Naive thymus-derived CD4-positive, alpha-beta T cell (primary cell): ENCODE measurements at regions not wholly inside any gene's neighbourhood (a gene's known extent, or its start where the extent isn't known, plus 50 kb on each side); places are given as distances from the start of the nearest gene placed in this dataset.

Experiments
- ATAC-seq: fragments of 150-1000 bp; cut with Tn5 transposase; 2 replicates; pipeline ENCODE4 v1.10.0; 2021; ENCODE audit warnings: mild to moderate bottlenecking, moderate library complexity
- CTCF ChIA-PET: fragments of 350-600 bp; sonication (Branson Sonifier 250); formaldehyde crosslinking; loops from one replicate; lab custom pipeline; 2021; ENCODE audit warnings: antibody characterized with exemption; lab: Charles Lee
- POLR2A ChIA-PET: fragments of 350-600 bp; sonication (Branson Sonifier 250); formaldehyde crosslinking; loops from one replicate; lab custom pipeline; 2021; ENCODE audit warnings: antibody characterized with exemption, inconsistent platforms; lab: Charles Lee
- DNase-seq, 9 donors: peaks; one replicate each; pipeline versions ENCODE4 v3.0.0 to v3.0.0-alpha.2; 2020 to 2022; ENCODE audit warnings: mixed read lengths in 1 of 9
- H3K27ac ChIP-seq: one replicate; pipeline ENCODE4 v1.7.0; 2013; ENCODE audit warnings: mild to moderate bottlenecking, low read depth, low read length, moderate library complexity
- H3K27me3 ChIP-seq, 2 donors: one replicate each; pipeline ENCODE4 v1.7.0; 2013; ENCODE audit warnings: low read length in 2 of 2, mild to moderate bottlenecking in 2 of 2, moderate library complexity in 2 of 2; ENCODE audit not compliant: control insufficient read depth in 2 of 2, insufficient read depth in 2 of 2
- H3K36me3 ChIP-seq, 3 experiments: 1 replicate in 2 of 3; 2 replicates in 1 of 3; pipeline ENCODE4 v1.7.0; 2013; ENCODE audit warnings: low read length in 3 of 3, mild to moderate bottlenecking in 3 of 3, moderate library complexity in 1 of 3; ENCODE audit not compliant: insufficient read depth in 3 of 3, control insufficient read depth in 2 of 3
- H3K4me1 ChIP-seq, 2 donors: one replicate each; pipeline ENCODE4 v1.7.0; 2013; ENCODE audit warnings: low read length in 2 of 2, mild to moderate bottlenecking in 2 of 2, moderate library complexity in 1 of 2; ENCODE audit not compliant: control insufficient read depth in 2 of 2, insufficient read depth in 2 of 2
- H3K4me3 ChIP-seq: 2 replicates; pipeline ENCODE4 v1.7.0; 2013; ENCODE audit warnings: mild to moderate bottlenecking, low read length
- H3K9me3 ChIP-seq, 3 experiments: 1 replicate in 2 of 3; 2 replicates in 1 of 3; pipeline ENCODE4 v1.7.0; 2013; ENCODE audit warnings: low read length in 3 of 3; ENCODE audit not compliant: control insufficient read depth in 2 of 3
- H3K27ac Mint-ChIP-seq, 9 donors: one replicate each; pipeline ENCODE4 v1.8.0; 2020 to 2022; ENCODE audit warnings: mixed read lengths in 9 of 9, mild to moderate bottlenecking in 8 of 9, moderate library complexity in 5 of 9, inconsistent platforms in 2 of 9
- H3K27me3 Mint-ChIP-seq, 5 donors: one replicate each; pipeline ENCODE4 v1.8.0; 2021 to 2022; ENCODE audit warnings: mixed read lengths in 5 of 5, mild to moderate bottlenecking in 1 of 5
- H3K36me3 Mint-ChIP-seq, 5 donors: one replicate each; pipeline ENCODE4 v1.8.0; 2020 to 2022; ENCODE audit warnings: mixed read lengths in 5 of 5, mild to moderate bottlenecking in 3 of 5, inconsistent platforms in 1 of 5
- H3K4me1 Mint-ChIP-seq, 7 donors: one replicate each; pipeline ENCODE4 v1.8.0; 2020 to 2022; ENCODE audit warnings: mixed read lengths in 7 of 7, mild to moderate bottlenecking in 3 of 7, inconsistent platforms in 1 of 7
- H3K4me3 Mint-ChIP-seq, 10 donors: one replicate each; pipeline ENCODE4 v1.8.0; 2020 to 2022; ENCODE audit warnings: mild to moderate bottlenecking in 10 of 10, mixed read lengths in 10 of 10, moderate library complexity in 6 of 10, inconsistent platforms in 2 of 10
- H3K9me3 Mint-ChIP-seq, 11 donors: one replicate each; pipeline ENCODE4 v1.8.0; 2020 to 2022; ENCODE audit warnings: mixed read lengths in 11 of 11, mild to moderate bottlenecking in 4 of 11, inconsistent platforms in 1 of 11, moderate library complexity in 1 of 11
- intact Hi-C, 2 donors: fragments of 100-400 bp; cut with micrococcal nuclease; formaldehyde crosslinking; loops; one replicate each; pipeline ENCODE4 v1.15.1; 2023

DNA sequence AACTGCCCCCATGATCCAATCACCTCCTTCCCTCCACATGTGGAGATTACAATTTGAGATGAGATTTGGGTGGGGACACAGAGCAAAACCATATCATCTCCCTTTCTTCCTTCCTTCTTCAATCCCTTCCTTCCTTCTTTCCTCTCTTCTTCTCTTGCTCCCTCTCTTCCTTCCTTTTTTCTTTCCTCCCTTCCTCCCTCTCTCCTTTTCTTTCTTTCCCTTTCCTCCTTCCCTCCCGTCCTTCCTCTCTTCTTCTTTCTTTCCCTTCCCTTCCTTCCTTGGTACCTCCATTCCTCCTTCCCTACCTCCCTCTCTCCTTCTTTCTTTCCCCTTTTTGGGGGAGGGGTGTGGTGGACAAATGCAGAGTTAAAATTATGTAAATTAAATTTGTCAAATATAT lies 145.1 kb downstream of the TSHZ3 start:
- DNase-seq (no peak), ATAC-seq (no peak)
- H3K9me3 ChIP-seq: no peaks in the 10 kb centered on the region
- no peak overlapping the region for H3K4me3 ChIP-seq
- no peak overlapping the region for H3K27ac ChIP-seq
- ChIA-PET CTCF (no interaction called here), POLR2A (no interaction called here)
- peaks cover 0 to 10% (median 0%) of the 10 kb centered on the region in 11 donors for H3K9me3 Mint-ChIP-seq
- no peaks in the 10 kb centered on the region for H3K4me1 ChIP-seq
- H3K27me3 ChIP-seq: no peaks in the 10 kb centered on the region
- no peak overlapping the region for H3K4me3 Mint-ChIP-seq
- peaks cover 0 to 5% (median 0%) of the 10 kb centered on the region in 5 donors for H3K36me3 Mint-ChIP-seq
- no peak overlapping the region for H3K27ac Mint-ChIP-seq
- peaks cover 17 to 49% (median 32%) of the 10 kb centered on the region in 5 donors for H3K27me3 Mint-ChIP-seq
- no peaks in the 10 kb centered on the region for H3K4me1 Mint-ChIP-seq
- H3K36me3 ChIP-seq: no peaks in the 10 kb centered on the region
- intact Hi-C loops: no loop called here

DNA sequence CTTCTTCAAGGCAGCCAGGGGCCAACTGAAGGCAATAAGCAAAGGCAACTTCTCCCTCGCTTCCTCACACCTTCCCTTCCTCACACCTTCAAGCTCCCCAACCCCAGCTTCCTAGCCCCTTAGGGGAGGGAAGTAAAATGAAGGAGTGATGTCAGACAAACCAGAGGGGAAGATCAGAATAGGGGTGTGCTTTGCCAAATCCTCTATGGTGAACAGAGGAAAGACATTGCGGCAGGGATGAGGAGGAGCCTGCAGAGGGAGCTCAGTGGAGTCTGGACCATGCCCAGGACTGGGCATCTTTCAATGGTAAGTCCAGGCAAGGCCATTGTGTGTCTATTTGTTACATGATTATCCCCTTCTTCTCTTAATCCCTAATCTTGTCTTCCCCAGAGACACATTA lies 164.0 kb downstream of the TSHZ3 start:
- Histone ChIP-seq H3K9me3 (no peaks in the 10 kb centered on the region), H3K36me3 (no peaks in the 10 kb centered on the region), H3K4me3 (no peak overlapping the region), H3K27ac (no peak overlapping the region), H3K27me3 (peaks cover 0 to 4% of the 10 kb centered on the region in 2 donors), H3K4me1 (no peaks in the 10 kb centered on the region)
- intact Hi-C loops: no loop called here
- Mint-ChIP-seq H3K4me1 (no peaks in the 10 kb centered on the region), H3K9me3 (peaks cover 0 to 17% (median 10%) of the 10 kb centered on the region in 11 donors), H3K27ac (no peak overlapping the region), H3K4me3 (no peak overlapping the region), H3K36me3 (peaks cover 0 to 7% (median 0%) of the 10 kb centered on the region in 5 donors), H3K27me3 (peaks cover 14 to 25% (median 20%) of the 10 kb centered on the region in 5 donors)
- CTCF ChIA-PET: no interaction called here
- DNase-seq (no peak), ATAC-seq (no peak)
- POLR2A ChIA-PET: no interaction called here

DNA sequence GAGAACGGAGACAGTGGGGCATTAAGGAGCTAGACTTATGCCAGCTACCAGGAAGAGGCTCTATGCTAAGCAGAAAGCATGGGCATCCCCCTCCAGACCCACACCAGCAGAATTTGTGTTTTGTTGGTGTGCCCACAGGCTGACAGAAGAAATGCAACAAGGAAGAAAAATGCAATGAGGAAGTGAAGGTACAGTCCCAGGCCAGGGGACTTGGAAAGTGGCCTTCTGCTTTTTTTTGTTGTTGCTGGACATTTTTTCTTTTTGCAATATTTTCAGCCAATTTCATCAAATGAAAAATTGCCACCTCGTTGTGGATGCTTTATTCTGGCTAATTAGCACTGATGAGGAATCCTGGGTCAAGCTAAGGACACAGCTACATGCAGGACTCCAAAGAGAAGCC lies 167.7 kb downstream of the TSHZ3 start:
- H3K27ac ChIP-seq: no peak overlapping the region
- Mint-ChIP-seq H3K27me3 (peaks cover 3 to 18% (median 4%) of the 10 kb centered on the region in 5 donors), H3K36me3 (no peaks in the 10 kb centered on the region), H3K9me3 (peaks cover 0 to 8% (median 0%) of the 10 kb centered on the region in 11 donors), H3K4me1 (no peaks in the 10 kb centered on the region), H3K27ac (no peak overlapping the region), H3K4me3 (no peak overlapping the region)
- no peaks in the 10 kb centered on the region for H3K4me1 ChIP-seq
- intact Hi-C loops: no loop called here
- ATAC-seq (no peak), DNase-seq (no peak)
- ChIA-PET POLR2A (no interaction called here), CTCF (no interaction called here)
- no peaks in the 10 kb centered on the region for H3K27me3 ChIP-seq
- H3K4me3 ChIP-seq: no peak overlapping the region
- H3K36me3 ChIP-seq: no peaks in the 10 kb centered on the region
- no peaks in the 10 kb centered on the region for H3K9me3 ChIP-seq

DNA sequence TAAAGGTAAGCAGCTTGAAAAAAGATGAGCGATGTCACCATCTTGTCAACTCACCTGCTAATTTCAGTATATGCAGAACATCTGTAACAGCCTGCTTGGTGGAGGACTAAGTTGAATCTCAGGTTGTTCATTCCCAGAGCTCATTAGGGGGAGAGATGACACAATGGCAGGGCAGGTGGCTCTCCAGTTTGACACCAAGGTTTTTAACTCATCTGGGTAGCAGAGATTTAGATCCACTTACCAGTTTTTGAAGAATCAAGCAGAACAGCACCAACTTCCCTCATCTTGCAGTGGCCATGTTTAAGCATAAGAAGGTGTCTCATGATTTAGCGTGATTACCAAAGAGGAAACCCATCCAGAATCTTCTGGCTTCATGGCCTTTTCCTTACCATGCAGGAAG lies 168.3 kb downstream of the TSHZ3 start:
- Mint-ChIP-seq H3K36me3 (peaks cover 0 to 3% (median 0%) of the 10 kb centered on the region in 5 donors), H3K4me1 (no peaks in the 10 kb centered on the region), H3K4me3 (no peak overlapping the region), H3K9me3 (peaks cover 0 to 8% (median 0%) of the 10 kb centered on the region in 11 donors), H3K27me3 (peaks cover 3 to 22% (median 5%) of the 10 kb centered on the region in 5 donors), H3K27ac (no peak overlapping the region)
- intact Hi-C loops: no loop called here
- no peak overlapping the region for H3K4me3 ChIP-seq
- ATAC-seq: no peak
- H3K36me3 ChIP-seq: no peaks in the 10 kb centered on the region
- POLR2A ChIA-PET: no interaction called here
- CTCF ChIA-PET: no interaction called here
- H3K27me3 ChIP-seq: no peaks in the 10 kb centered on the region
- H3K9me3 ChIP-seq: no peaks in the 10 kb centered on the region
- H3K27ac ChIP-seq: no peak overlapping the region
- no peaks in the 10 kb centered on the region for H3K4me1 ChIP-seq
- no peak for DNase-seq

DNA sequence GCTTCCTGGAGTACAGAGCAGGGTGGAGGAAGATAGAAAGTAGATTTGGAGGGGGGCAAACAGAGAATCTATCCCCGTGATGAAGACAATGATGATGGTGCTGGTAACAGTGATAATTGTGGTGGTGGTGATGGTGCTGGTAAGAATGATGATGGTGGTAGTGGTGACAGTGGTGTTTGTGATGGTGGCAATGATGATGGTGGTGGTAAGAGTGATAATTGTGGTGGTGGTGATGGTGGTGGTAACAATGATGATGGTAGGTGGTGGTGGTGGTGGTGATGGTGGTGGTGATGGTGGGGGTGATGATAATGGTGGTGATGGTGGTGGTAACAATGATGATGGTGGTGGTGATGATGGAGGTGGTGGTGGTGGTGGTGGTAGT lies 169.8 kb downstream of the TSHZ3 start:
- ATAC-seq (no peak), DNase-seq (no peak)
- H3K27ac Mint-ChIP-seq: no peak overlapping the region
- no peaks in the 10 kb centered on the region for H3K36me3 ChIP-seq
- H3K9me3 Mint-ChIP-seq: peaks cover 0 to 8% (median 0%) of the 10 kb centered on the region in 11 donors
- H3K4me1 ChIP-seq: no peaks in the 10 kb centered on the region
- H3K4me1 Mint-ChIP-seq: no peaks in the 10 kb centered on the region
- ChIA-PET CTCF (no interaction called here), POLR2A (no interaction called here)
- H3K4me3 Mint-ChIP-seq: no peak overlapping the region
- H3K27me3 ChIP-seq: no peaks in the 10 kb centered on the region
- H3K27ac ChIP-seq: no peak overlapping the region
- H3K36me3 Mint-ChIP-seq: peaks cover 0 to 3% (median 0%) of the 10 kb centered on the region in 5 donors
- no peak overlapping the region for H3K4me3 ChIP-seq
- H3K9me3 ChIP-seq: no peaks in the 10 kb centered on the region
- intact Hi-C loops: no loop called here
- H3K27me3 Mint-ChIP-seq: peaks cover 0 to 21% (median 6%) of the 10 kb centered on the region in 5 donors

DNA sequence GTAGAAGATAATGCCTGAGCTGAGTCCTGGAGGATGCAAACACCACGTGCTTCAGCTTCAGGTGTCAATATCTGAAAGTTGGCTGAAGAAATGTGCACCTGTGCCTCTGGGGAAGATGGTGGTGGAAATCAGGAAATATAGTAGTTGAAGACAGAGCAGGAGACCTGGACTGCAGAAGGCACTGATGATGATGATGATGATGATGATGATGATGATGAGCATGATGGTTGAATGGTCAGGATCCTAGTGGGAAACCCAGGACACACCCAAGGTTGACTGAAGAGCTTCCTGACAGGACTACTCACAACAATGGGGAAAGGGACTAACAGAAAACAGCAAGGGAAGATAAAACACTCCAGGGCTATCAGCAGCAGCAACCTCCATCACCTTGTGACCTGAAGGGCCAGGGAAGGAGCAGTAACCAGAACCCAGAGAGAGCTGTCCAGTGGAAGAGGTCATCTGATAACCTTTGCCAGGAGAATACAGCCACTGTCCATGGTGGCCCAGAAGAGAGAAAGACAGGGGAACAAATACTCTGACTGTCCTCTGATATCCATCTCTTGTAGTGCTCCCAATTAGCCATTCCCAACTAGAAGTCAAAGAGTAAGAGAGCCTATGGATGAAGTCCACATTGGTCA lies 170.3 kb downstream of the TSHZ3 start:
- H3K9me3 Mint-ChIP-seq: peaks cover 0 to 8% (median 0%) of the 10 kb centered on the region in 11 donors
- no peaks in the 10 kb centered on the region for H3K4me1 ChIP-seq

DNA sequence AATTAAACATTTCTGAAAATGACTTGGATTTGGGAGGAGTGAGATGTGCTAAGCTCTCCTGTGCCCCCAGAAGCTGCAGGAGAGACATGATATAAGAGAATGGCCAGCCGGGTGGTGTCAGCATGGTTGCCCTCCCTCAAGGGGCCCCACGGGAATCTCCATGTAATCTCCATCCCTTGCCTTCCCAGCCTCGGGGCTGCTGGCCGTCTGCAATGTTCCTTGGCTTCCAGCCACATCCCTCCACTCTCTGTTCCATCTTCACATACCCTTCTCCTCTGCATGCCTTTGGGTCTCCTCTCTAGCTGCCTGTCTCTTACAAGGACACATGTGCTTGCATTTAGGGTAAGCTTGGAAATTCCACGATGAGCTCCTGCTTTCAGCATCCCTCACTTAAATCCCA lies 172.0 kb downstream of the TSHZ3 start:
- no peak overlapping the region for H3K27ac Mint-ChIP-seq
- no peak for DNase-seq
- no peak for ATAC-seq
- intact Hi-C loops: no loop called here
- H3K27ac ChIP-seq: no peak overlapping the region
- no peaks in the 10 kb centered on the region for H3K4me1 ChIP-seq
- H3K27me3 Mint-ChIP-seq: peaks cover 0 to 25% (median 4%) of the 10 kb centered on the region in 5 donors
- no peaks in the 10 kb centered on the region for H3K9me3 ChIP-seq
- H3K36me3 ChIP-seq: no peaks in the 10 kb centered on the region
- H3K4me3 Mint-ChIP-seq: no peak overlapping the region
- no peaks in the 10 kb centered on the region for H3K4me1 Mint-ChIP-seq
- H3K27me3 ChIP-seq: no peaks in the 10 kb centered on the region
- H3K36me3 Mint-ChIP-seq: peaks cover 0 to 3% (median 0%) of the 10 kb centered on the region in 5 donors
- peaks cover 0 to 8% (median 0%) of the 10 kb centered on the region in 11 donors for H3K9me3 Mint-ChIP-seq
- ChIA-PET POLR2A (no interaction called here), CTCF (no interaction called here)
- no peak overlapping the region for H3K4me3 ChIP-seq

More for the DNA sequence above, 170.3 kb downstream of the TSHZ3 start:
- Mint-ChIP-seq H3K27me3 (peaks cover 0 to 21% (median 8%) of the 10 kb centered on the region in 5 donors), H3K4me3 (no peak overlapping the region), H3K27ac (no peak overlapping the region), H3K4me1 (no peaks in the 10 kb centered on the region), H3K36me3 (peaks cover 0 to 3% (median 0%) of the 10 kb centered on the region in 5 donors)
- Histone ChIP-seq H3K36me3 (no peaks in the 10 kb centered on the region), H3K4me3 (no peak overlapping the region), H3K27me3 (no peaks in the 10 kb centered on the region), H3K27ac (no peak overlapping the region), H3K9me3 (no peaks in the 10 kb centered on the region)
- DNase-seq (no peak), ATAC-seq (no peak)
- ChIA-PET POLR2A (no interaction called here), CTCF (no interaction called here)
- intact Hi-C loops: no loop called here
